OCI-LY1 (cell line): ENCODE measurements at regions not wholly inside any gene's neighbourhood (a gene's known extent, or its start where the extent isn't known, plus 50 kb on each side); places are given as distances from the start of the nearest gene placed in this dataset.
A peak's percentile ranks its signal among the peaks of the same experiment; 100 is the strongest.

Source experiments
- H2AFZ ChIP-seq: fragments of 200-600 bp; sonication (generic), shearing (Covaris generic); 2 replicates; pipeline ENCODE4 v1.6.0; 2014; ENCODE audit warnings: antibody characterized with exemption, mild to moderate bottlenecking, low read length
- H3F3A ChIP-seq: fragments of 200-600 bp; sonication (generic), shearing (Covaris generic); 2 replicates; pipeline ENCODE4 v1.6.0; 2014; ENCODE audit warnings: mild to moderate bottlenecking, antibody characterized with exemption, low read length, moderate library complexity; ENCODE audit not compliant: insufficient read depth
- H3K27ac ChIP-seq: fragments of 200-600 bp; sonication (generic); 2 replicates; pipeline ENCODE4 v1.5.1; 2014; ENCODE audit warnings: low read length, mixed run types, mild to moderate bottlenecking, low read depth; ENCODE audit not compliant: poor library complexity, severe bottlenecking
- H3K27me3 ChIP-seq: fragments of 200-600 bp; sonication (generic); 2 replicates; pipeline ENCODE4 v1.6.0; 2014; ENCODE audit warnings: antibody characterized with exemption, mild to moderate bottlenecking, low read length, moderate library complexity; ENCODE audit not compliant: insufficient read depth
- H3K36me3 ChIP-seq: fragments of 200-600 bp; sonication (generic); 2 replicates; pipeline ENCODE4 v1.6.1; 2014; ENCODE audit warnings: mild to moderate bottlenecking, antibody characterized with exemption, low read length, moderate library complexity, mixed read lengths; ENCODE audit not compliant: insufficient read depth
- H3K4me1 ChIP-seq: fragments of 200-600 bp; sonication (generic); 2 replicates; pipeline ENCODE4 v1.5.1; 2014; ENCODE audit warnings: mild to moderate bottlenecking, low read length, moderate library complexity; ENCODE audit not compliant: insufficient read depth, severe bottlenecking
- H3K4me2 ChIP-seq: fragments of 200-600 bp; sonication (generic), shearing (Covaris generic); 2 replicates; pipeline ENCODE4 v1.6.1; 2014; ENCODE audit warnings: low read length
- H3K4me3 ChIP-seq: fragments of 200-600 bp; sonication (generic); 2 replicates; pipeline ENCODE4 v1.5.1; 2014; ENCODE audit warnings: low read length, low read depth, mild to moderate bottlenecking, mixed read lengths; ENCODE audit not compliant: poor library complexity, severe bottlenecking
- H3K79me2 ChIP-seq: fragments of 200-600 bp; shearing (Covaris generic); 2 replicates; pipeline ENCODE4 v1.6.1; 2016; ENCODE audit warnings: mixed run types, low read length, mixed read lengths; ENCODE audit not compliant: insufficient read depth
- H3K9ac ChIP-seq: fragments of 200-600 bp; sonication (generic), shearing (Covaris generic); 2 replicates; pipeline ENCODE4 v1.6.1; 2014; ENCODE audit warnings: mild to moderate bottlenecking, low read length, mixed read lengths
- H3K9me2 ChIP-seq: fragments of 200-600 bp; sonication (generic), shearing (Covaris generic); 2 replicates; pipeline ENCODE4 v1.6.1; 2014; ENCODE audit warnings: low read depth, mild to moderate bottlenecking, low read length, mixed read lengths
- H3K9me3 ChIP-seq: fragments of 200-600 bp; shearing (Covaris generic); 2 replicates; pipeline ENCODE4 v1.6.1; 2014; ENCODE audit warnings: low read length, mixed read lengths
- H4K20me1 ChIP-seq: fragments of 200-600 bp; sonication (generic), shearing (Covaris generic); 2 replicates; pipeline ENCODE4 v1.6.0; 2016; ENCODE audit warnings: mild to moderate bottlenecking, low read length; ENCODE audit not compliant: insufficient read depth
- EZH2 ChIP-seq: fragments of 200-600 bp; sonication (generic), shearing (Covaris generic); IDR thresholded peaks from 2 replicates; pipeline ENCODE4 v1.8.0; 2017; ENCODE audit warnings: borderline replicate concordance, mixed run types, mild to moderate bottlenecking, antibody characterized with exemption, low read length, moderate library complexity, mixed read lengths
- TF ChIP-seq, protein P1 (sequence below): fragments of 200-600 bp; sonication (generic), shearing (Covaris generic); IDR thresholded peaks from 2 replicates; pipeline ENCODE4 v1.5.1; 2017; ENCODE audit warnings: mild to moderate bottlenecking, antibody characterized with exemption, low read length, moderate library complexity, mixed read lengths

GRCh38 chr3:117348884-117349283, 639.3 kb downstream of the TUSC7 start:
- no peaks in the 10 kb centered on the region for H3K36me3 ChIP-seq
- H3F3A ChIP-seq: no peaks in the 10 kb centered on the region
- H3K79me2 ChIP-seq: no peaks in the 10 kb centered on the region
- H3K27ac ChIP-seq: no peak overlapping the region
- H2AFZ ChIP-seq: no peak overlapping the region
- no peak overlapping the region for H3K4me2 ChIP-seq
- H3K9ac ChIP-seq: no peak overlapping the region
- TF ChIP-seq, protein P1, sequence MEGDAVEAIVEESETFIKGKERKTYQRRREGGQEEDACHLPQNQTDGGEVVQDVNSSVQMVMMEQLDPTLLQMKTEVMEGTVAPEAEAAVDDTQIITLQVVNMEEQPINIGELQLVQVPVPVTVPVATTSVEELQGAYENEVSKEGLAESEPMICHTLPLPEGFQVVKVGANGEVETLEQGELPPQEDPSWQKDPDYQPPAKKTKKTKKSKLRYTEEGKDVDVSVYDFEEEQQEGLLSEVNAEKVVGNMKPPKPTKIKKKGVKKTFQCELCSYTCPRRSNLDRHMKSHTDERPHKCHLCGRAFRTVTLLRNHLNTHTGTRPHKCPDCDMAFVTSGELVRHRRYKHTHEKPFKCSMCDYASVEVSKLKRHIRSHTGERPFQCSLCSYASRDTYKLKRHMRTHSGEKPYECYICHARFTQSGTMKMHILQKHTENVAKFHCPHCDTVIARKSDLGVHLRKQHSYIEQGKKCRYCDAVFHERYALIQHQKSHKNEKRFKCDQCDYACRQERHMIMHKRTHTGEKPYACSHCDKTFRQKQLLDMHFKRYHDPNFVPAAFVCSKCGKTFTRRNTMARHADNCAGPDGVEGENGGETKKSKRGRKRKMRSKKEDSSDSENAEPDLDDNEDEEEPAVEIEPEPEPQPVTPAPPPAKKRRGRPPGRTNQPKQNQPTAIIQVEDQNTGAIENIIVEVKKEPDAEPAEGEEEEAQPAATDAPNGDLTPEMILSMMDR: no peak
- no peak for TF ChIP-seq EZH2
- no peaks in the 10 kb centered on the region for H4K20me1 ChIP-seq
- H3K9me2 ChIP-seq: no peaks in the 10 kb centered on the region
- no peaks in the 10 kb centered on the region for H3K4me1 ChIP-seq
- H3K9me3 ChIP-seq: no peaks in the 10 kb centered on the region
- no peak overlapping the region for H3K4me3 ChIP-seq
- H3K27me3 ChIP-seq: no peaks in the 10 kb centered on the region

DNA sequence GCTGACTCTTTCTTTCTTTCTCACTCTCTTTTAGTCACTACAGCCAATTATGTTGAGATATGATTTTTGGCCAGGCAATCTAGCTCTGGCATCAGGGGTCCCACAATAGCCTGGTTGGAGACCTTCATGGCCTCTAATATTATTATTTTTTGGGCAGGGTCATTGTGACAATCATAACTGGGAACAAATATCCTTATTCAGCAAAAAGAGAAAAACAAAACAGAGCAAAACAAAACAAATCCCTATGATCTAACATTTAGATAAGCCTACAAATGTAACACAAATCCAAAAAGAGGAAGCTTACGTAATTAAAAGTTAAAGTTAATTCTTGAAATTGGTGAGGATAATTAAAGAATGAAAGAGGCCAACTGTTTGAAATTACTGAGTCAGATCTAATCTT, 640.0 kb downstream of the TUSC7 start:
- H3K9me3 ChIP-seq: no peaks in the 10 kb centered on the region
- TF ChIP-seq EZH2: no peak
- no peaks in the 10 kb centered on the region for H3K9me2 ChIP-seq

DNA sequence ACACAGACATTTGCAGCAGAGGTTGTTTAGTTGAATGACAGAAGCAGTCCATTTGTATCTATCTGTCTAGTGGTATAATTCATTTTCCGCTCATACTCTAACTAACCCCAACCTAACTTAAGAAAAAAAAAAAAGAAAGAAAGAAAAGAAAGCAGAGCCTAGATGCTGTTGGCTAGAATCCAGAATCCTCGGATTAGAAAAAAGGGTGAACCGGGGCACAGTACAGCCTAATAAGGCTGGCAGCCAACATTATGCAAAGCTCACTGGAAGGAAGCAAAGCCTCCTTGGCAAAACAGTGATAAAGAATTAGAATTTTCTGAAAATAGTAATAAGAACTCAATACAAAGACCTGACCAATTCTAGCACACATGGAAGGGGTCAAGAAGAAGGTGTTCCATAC, 640.8 kb downstream of the TUSC7 start:
- Histone ChIP-seq H3K9me2 (no peaks in the 10 kb centered on the region), H3K27me3 (no peaks in the 10 kb centered on the region), H3K79me2 (no peaks in the 10 kb centered on the region), H4K20me1 (no peaks in the 10 kb centered on the region), H3F3A (no peaks in the 10 kb centered on the region), H3K36me3 (no peaks in the 10 kb centered on the region), H2AFZ (no peak overlapping the region), H3K9ac (no peak overlapping the region), H3K4me2 (no peak overlapping the region), H3K9me3 (no peaks in the 10 kb centered on the region), H3K4me1 (no peaks in the 10 kb centered on the region), H3K27ac (no peak overlapping the region), H3K4me3 (no peak overlapping the region)
- TF ChIP-seq EZH2: no peak
- TF ChIP-seq, protein P1: no peak

More for the DNA sequence above, 640.0 kb downstream of the TUSC7 start:
- H3K79me2 ChIP-seq: no peaks in the 10 kb centered on the region
- no peaks in the 10 kb centered on the region for H3F3A ChIP-seq
- H3K4me2 ChIP-seq: no peak overlapping the region
- no peaks in the 10 kb centered on the region for H3K4me1 ChIP-seq
- H3K9ac ChIP-seq: no peak overlapping the region
- no peaks in the 10 kb centered on the region for H4K20me1 ChIP-seq
- H2AFZ ChIP-seq: no peak overlapping the region
- no peak overlapping the region for H3K4me3 ChIP-seq
- no peak overlapping the region for H3K27ac ChIP-seq
- no peaks in the 10 kb centered on the region for H3K36me3 ChIP-seq
- no peaks in the 10 kb centered on the region for H3K27me3 ChIP-seq

- H3F3A ChIP-seq: no peaks in the 10 kb centered on the region
- H3K9ac ChIP-seq: no peak overlapping the region
- H3K9me2 ChIP-seq: no peaks in the 10 kb centered on the region
- H3K4me1 ChIP-seq: no peaks in the 10 kb centered on the region
- H3K4me3 ChIP-seq: no peak overlapping the region
- no peaks in the 10 kb centered on the region for H4K20me1 ChIP-seq
- no peak overlapping the region for H3K4me2 ChIP-seq
- H2AFZ ChIP-seq: no peak overlapping the region
- H3K79me2 ChIP-seq: no peaks in the 10 kb centered on the region
- H3K36me3 ChIP-seq: no peaks in the 10 kb centered on the region
- H3K9me3 ChIP-seq: no peaks in the 10 kb centered on the region
- no peak overlapping the region for H3K27ac ChIP-seq
- TF ChIP-seq, protein P1: peak; percentile 19; the same call in 1 of the 2 replicates
- TF ChIP-seq EZH2: no peak
- no peaks in the 10 kb centered on the region for H3K27me3 ChIP-seq
These were observed 646.0 kb downstream of the TUSC7 start for GRCh38 chr3:117355566-117355965.
